HG03135 (cell line): ENCODE measurements at regions not wholly inside any gene's neighbourhood (a gene's known extent, or its start where the extent isn't known, plus 50 kb on each side); places are given as distances from the start of the nearest gene placed in this dataset.
"Not testable (repeated sequence)": the region's sequence is repeated elsewhere in the genome, so short reads cannot be mapped to it uniquely, and the experiment has no call there.

Experiments
- ATAC-seq: cut with Tn5 transposase; IDR thresholded peaks from one replicate; pipeline ENCODE4 v1.9.1; 2021; ENCODE audit warnings: mild to moderate bottlenecking, moderate library complexity; ENCODE audit not compliant: unreplicated experiment

DNA sequence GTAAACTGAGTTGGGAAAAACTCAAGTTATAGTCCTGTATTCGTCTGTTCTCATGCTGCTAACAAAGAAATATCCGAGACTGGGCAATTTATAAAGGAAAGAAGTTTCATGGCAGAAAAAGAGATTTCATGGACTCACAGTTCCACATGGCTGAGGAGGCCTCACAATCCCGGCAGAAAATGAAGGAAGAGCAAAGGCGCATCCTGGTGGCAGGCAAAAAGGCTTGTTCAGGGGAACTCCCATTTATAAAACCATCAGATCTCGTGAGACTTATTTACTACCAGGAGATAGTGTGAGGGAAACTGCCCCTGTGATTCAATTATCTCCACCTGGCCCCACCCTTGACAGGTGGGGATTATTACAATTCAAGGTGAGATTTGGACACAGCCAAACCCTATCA lies 292.6 kb upstream of the SYT1 start:
- no peak for ATAC-seq

DNA sequence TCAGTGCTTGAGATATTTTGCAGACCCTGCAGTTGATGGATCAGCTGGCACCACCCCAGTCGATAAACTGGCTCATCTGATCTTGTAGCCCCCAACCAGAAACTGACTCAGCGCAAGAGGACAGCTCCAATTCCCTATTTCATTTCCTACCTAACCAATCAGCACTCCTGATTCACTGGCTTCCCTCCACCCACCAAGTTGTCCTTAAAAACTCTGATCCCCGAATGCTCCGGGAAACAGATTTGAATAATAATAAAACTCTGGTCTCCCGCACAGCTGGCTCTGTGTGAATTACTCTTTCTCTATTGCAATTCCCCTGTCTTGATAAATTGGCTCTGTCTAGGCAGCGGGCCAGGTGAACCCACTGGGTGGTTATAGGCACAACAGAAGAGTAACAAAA lies 289.4 kb upstream of the SYT1 start:
- not testable (repeated sequence) for ATAC-seq

DNA sequence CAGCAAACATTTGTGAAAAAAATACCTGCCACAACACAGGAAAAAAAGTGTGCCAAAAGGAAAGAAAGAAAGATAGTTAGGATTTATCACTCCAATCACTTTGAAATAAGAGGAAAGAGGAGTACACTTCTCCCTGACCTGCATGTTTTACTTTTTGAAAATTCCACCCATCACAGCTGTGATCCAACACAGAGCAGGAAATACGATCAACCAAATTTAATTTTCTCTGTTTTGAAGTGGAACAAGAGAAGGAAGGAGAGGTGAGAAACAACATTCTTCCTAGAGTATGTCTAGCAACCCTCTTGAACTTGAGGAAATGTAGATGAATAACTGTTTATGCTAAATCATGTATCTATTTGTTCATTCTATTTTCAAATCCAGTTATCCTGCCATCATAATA lies 284.7 kb upstream of the SYT1 start:
- ATAC-seq: no peak

DNA sequence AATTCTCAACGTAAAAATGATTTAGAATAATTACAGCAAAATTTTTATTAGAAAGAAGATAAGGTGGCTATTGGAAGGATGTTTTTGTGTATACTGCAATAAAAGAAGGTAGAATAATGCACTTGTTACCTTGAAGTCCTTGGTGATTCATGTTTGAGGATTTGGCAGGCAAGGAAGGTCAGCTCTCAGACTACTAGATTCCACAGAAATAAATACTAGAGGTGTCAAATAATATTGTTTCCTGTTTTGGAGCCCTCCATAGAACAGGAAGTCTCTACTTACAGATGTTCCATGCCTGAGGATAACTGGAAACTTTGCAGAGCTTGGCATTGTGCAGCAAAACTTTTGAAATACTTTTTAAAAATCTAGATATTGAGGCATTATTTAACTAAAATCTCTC lies 284.3 kb upstream of the SYT1 start:
- no peak for ATAC-seq

DNA sequence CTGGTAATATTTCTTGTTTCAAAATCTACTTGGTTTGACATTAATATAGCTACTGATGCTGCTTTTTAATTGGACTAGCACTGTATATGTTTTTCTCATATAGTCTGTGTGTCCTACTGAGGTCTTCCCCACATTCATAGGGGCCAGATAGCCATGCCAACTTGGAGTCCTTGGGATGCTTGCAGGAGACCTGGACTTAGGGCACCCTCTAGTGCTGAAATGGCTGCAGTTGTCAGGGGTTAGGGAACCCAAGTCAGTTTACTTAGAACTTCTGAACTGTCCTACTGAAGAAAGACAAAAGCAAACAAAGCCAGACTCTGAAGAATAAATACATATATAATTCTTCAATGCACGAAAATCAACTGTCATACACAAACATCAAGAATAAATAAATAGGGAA lies 279.9 kb upstream of the SYT1 start:
- no peak for ATAC-seq

DNA sequence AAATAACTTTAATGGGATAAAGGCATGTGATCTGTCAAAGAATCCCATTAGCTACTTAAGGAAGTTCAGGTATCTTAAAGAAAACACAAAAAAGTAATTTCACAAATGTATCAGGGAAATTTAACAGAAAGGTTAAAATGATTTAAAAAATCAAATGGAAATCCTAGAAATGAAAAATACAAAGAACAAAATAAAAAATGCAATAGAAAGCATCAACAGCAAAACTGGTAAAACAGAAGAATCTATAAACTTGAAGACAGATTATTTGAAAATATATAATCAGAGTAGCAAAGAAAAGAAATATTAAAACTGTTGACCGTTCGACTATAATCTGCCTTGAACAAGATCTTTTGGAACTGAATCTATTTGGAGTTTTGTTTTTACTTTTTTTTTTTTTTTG lies 279.4 kb upstream of the SYT1 start:
- ATAC-seq: no peak

DNA sequence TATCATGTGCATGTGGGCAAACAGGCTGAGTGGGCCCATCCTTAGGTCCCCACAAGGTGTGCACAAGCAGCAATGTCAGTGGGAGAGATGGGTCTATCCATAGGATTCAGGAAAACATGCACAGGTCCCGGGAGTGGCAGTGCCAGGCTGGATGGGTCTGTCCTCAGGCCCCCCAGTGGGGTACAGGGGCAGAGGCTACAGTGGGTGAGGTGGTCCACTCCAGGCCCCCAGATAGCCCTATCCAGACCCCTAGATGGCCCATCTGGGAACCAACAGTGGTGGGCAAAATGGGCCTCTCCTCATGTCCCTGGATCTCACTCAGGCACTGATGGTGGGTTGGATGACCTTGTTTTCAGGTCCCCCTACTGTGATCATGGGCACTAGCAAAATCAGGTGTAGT lies 277.8 kb upstream of the SYT1 start:
- no peak for ATAC-seq

DNA sequence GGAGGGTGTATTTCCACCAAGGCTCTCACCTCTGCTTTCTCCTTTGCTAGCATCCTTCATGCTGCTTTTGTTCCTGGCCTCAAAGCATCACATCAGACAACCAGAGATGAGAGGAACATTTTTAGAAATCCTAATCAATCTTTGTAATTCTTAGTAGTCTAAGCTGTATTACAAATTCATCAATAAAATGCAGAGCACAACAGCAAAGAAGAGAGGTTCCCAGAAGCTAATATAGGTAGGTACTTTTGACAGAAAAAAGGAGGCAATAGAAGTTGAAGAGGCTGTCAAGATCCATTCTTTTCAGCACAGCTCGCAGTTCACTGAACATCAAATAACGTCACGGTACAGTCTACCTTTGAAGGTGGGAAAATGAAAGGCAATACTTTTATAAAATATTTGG lies 265.2 kb upstream of the SYT1 start:
- ATAC-seq: no peak

DNA sequence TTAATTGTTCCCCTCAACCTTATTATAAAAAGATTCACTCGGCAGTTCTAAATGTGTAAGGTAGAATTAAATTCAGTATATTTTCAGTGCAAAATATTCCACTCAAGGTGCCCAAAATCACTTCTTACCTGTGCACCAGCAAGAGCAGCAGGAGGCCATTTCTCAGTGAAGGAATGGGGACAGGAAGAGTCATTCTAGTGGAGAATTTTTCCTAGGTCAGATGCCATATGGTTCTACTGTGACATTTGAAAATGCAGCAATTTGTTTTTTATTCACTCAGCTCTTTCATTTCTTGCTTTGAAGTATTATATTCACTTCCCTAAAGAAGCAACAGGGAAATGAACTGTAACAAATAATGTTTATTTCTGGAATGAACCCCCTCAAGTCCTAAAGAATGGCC lies 264.0 kb upstream of the SYT1 start:
- no peak for ATAC-seq

DNA sequence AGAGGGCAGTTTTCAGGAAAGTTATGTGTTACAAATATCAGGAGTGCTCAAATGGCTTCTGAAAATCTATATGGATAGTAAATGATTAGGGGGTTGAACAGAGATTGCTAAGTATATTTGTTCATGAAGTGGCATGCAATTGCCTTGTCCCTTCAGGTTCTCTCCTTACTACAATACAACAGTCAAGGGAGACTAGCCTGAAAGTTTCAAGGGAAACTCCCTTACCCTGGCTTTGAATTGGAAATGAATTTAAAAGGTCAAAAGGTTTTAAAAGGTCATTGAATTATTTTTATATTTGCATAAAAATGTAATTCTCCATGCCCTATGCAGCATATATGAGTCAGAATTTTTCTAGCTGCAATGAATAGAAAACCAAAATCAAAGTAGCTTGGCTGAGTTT lies 253.1 kb upstream of the SYT1 start:
- ATAC-seq: no peak

DNA sequence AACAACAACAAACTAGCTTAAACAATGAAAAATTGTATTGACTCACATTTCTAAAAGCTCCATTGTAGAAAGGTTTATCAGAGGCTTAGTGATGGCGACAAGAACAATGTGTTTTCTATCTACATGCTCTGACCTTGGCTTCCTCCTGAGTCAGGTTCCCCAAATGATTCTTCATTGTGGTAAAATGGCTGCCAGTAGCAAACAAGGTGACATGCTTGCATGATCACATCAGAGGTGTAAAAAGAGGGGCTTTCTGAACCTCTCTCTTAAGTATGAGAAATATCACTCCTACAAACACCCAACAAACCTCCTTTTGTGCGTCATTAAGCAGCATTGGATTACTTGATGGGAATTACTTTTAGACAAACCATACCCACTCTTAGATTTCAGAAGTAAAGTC lies 252.4 kb upstream of the SYT1 start:
- no peak for ATAC-seq

DNA sequence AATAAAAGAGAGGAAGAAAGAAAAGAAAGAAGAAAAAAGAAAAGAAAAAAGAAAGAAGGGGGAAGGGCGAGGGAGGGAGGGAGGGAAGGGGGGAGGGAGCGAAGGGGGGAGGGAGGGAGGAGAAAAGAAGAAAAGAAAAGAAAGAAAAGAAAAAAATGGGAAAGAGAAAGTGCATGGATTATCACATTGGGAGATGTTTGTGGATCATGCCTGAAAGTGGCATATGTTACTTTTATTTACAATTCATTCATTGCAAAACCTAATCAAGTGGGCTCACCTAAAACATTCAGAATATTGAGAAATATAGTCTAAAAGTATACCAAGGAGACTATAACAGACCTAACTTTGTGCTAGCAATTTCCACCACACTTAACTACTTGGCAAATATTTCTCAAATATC lies 246.9 kb upstream of the SYT1 start:
- ATAC-seq: no peak

DNA sequence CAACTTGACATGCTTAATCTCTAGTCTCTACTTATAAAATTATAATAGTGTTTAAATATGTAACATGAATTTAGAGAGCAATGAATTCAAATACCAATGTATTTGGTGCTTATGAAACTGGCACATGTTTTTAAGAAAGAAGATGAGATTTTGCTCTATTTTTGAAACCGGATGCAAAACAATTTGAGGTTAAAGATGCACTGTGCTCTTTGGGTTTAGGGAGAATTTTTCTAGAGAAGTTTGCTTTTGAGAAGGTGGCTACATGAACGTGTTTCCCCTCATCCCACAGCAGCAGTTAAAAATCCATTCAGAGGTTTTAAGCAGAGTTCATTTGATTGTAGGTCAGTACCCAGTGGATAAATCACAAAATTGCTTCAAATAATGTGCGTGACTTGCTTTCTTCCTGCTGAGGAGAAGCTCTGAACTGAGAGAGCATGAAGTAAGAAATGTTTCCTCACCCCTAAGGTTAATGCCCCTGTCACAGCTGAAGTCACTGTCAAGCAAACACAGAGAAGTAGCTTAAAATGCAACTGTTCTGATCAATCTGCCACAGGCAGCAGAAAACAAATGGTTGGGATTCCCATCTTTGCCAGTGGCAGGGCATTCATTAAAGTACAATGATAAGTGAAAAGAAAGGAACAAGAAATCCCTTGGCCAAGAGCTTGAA lies 241.9 kb upstream of the SYT1 start:
- no peak for ATAC-seq

DNA sequence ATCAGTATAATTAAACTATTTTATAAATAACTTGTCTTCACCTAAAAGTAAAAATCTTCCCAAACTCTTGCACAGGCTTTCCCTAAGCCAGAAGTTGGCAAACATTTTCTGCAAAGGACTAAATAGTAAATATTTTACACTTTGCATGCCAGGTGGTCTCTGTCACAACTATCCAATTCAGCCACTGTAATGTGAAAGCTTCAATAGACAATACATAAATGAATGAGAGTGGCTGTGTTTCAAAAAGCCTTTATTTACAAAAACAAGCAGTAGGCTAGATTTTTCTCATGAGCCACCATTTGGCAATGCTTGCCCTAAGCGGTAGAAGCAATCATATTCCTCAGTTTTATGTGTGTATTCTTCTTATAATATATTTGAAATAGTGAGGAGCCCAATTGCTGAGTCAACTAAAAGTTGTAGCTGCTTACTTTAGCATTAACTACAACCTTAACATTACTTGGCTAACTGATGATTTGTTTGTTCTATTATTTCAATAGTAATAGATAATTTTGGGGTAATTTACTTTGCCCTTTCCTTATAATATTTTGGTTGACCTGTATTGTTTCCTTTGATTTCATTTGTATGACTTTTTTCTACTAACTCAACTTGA lies 236.0 kb upstream of the SYT1 start:
- ATAC-seq: no peak

DNA sequence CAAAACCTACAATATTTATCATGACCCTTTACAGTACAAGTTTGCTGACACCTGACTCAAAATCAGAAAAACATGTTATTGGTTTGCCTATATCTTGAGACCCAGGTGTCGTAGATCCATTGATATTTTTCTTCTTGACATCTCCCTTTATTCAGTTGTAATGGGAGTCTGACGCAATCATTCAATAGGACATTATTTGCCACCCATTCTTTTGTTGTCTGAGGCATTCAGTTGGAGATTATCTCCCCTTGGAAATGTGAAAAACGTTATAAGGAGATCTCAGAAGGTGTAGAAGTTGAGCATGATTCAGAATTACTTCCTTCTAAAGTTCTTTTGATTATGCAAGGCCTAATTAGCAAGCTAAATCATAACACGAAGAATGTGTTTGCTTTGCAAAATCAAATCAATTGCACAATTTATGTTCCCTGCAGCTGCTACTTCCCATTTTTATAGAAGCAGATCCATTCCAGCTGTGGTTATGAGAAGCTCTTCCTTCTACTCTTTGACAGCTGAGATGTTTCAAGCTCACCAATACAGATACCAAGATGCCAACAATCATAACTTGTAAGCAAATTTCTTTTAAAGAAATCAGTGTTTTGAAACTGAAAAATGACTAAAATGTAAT lies 228.2 kb upstream of the SYT1 start:
- ATAC-seq: no peak

DNA sequence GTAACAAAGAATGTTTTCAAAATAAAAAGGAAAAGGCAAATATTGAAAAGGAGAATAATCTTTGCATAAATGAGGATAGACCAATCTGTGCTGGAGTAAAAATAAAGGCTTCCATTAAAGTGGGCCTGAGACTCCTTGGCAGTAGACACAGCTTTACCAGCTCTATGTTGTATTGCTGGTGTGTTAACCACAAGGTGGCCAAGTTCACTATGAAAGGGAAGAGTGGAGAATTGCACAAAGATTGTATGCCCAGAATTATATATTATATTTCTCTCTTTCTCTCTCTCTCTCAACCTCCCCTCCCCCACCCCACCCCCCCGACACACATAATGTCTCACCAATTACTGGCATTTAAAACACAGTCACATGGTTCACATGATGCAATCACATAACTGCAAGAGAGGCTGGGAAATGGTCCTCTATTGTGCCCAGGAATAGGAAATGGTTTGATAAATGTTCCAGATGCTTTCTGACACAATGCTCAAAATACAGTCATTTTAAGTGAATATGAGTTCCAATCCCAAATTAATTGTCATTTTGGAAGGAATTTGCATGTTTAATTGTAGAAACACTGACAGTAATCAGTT lies 222.6 kb upstream of the SYT1 start:
- ATAC-seq: no peak

DNA sequence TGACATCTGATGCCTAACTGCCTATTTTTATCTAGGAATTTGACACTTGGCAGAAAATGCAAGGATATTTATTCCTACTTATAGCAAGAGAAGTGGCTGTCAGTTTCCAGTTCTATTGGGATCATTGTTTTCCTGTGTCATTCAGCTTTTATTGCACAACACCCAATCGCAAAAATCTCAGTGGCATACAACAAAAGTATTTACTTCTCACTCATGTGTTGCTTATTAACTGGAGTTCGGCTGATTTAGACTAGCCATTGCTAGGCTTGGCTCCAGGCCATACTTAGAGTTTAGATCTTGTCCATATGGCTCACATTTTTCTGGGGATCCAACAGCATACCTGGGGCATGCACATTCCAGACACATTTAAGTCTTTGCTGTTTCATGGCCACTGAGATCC lies 218.6 kb upstream of the SYT1 start:
- no peak for ATAC-seq

DNA sequence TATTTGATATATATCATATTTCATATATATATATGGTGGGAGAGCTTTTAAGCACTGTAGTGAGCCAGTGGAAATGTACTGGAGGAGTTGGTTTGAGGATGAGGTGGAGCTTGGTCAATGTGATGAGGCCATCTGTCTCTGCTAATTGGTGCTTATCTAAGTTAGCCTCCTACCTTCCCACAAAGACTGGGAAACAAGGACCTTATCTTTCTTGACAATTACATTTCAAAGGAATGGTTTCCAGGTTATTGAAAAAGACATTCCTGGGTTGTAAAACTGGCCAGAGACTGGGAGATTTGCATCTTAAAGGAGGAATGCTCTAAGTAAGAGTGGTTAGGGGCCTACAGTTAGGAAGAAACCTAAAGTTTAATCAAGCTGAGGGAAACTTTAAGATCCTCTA lies 212.8 kb upstream of the SYT1 start:
- ATAC-seq: no peak

DNA sequence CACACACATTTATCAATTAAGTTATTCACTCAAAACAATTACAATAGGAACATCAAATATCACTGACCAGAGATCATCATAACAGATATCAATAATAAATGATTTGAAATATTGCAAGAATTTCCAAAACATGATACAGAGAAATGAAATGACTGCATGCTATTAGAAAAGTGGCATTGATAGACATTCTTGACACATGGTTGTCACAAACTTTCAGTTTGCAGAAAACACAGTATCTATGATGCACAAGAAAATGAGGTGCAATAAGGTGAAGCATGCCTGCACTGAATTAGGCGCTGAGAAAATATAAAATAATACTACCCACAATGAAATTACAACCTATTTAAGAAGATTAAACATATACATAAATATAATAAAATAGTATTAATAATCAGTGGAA lies 198.0 kb upstream of the SYT1 start:
- ATAC-seq: no peak

DNA sequence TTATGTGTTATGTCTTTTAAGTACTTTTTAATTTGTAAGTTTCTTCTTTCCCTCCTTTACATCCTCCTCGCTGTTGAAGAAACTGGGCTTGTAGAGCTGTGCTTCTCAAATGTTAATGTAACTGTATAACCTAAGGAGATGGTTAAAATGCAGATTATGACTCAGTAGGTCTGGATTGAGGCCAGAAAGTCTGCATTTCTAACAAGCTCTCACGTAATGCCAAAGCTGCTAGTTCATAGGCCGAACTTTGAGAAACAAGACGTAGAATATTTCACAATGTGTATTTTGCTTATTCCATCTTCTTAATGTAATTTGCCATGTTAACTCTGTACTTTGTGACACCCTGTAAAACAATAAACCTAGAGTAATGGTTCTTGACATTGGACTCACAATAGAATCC lies 193.3 kb upstream of the SYT1 start:
- no peak for ATAC-seq

DNA sequence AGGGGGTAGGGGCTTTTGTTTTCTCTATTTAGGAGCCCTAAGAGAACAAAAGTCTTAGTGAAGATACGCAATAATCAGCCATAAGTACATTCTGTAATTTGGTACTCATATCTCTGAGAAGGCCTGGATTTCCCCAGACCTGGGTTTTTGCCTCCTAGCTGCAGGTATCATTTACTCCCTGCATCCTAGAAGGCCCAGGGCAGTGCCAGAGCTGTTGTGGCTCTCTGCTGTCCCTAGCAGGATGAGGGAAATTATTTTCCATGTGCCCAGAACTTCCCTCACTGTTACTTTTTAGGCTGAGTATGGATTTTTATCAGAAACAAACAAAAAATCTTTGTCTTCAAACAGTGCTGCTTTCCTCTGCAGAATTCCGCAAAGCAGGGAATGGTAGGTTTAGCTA lies 192.5 kb upstream of the SYT1 start:
- ATAC-seq: no peak

DNA sequence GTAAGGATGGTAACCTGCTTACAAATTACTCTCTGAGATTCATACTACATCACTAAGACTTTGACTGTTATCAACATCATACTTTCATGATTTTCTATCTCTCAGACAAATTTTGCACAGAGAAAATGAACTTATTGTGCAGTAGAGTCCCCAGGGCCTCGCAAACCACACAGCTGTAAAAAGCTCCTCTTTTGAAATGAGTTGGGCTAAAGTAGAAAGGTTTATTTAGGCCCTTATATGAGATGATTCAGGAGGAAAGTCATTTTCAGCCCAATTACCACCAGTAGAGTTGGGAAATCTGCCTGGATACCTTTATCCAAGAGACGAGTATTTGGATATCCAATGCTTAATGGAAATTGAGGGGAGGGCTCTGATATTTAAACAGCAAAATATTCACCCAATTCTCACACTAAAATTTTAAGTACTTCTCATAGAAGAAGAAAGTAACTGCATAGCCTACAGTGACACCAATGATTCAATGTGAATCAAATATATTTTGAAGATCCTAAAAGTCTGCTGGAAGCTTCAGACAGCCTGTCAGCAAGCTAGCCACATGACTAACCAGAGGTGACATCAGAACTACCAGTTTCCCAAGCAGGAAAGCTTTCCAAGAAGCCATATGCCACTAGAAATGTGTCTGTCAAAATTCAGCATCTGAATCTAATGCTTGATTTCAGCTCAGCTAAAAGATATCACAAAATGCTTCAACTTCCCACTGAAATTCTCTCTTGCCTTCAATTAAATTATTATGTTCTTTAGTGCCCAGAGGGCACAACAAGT lies 190.1 kb upstream of the SYT1 start:
- no peak for ATAC-seq
